NCI-H1417 treated with DMSO at 0.1 percent for 48 hours (cell line): ENCODE measurements at regions not wholly inside any gene's neighbourhood (a gene's known extent, or its start where the extent isn't known, plus 50 kb on each side); places are given as distances from the start of the nearest gene placed in this dataset.
A peak's percentile ranks its signal among the peaks of the same experiment; 100 is the strongest.

Experiments
- DNase-seq: peaks from one replicate; lab custom pipeline; 2025; lab: John Stamatoyannopoulos, UW

DNA sequence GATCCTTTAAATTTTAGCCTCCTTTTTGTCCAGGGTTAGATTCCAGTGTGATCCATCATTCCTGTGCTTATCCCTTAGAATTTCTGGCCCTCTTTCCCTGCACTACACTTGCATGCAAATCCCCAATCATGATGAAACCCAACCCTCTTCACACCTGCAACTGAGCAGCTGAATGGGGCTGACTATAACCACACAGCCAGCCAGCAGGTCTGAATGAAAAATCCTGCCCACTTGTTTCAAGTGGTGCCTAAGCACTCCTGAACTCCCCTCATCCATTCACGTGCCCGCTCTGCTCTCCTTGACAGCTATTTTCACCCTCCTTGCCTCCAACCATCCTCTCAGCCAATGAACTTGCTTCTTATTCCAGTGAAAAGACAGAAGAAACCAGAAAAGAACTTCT is 80.5 kb upstream of the AFF3 start:
- DNase-seq: no peak

DNA sequence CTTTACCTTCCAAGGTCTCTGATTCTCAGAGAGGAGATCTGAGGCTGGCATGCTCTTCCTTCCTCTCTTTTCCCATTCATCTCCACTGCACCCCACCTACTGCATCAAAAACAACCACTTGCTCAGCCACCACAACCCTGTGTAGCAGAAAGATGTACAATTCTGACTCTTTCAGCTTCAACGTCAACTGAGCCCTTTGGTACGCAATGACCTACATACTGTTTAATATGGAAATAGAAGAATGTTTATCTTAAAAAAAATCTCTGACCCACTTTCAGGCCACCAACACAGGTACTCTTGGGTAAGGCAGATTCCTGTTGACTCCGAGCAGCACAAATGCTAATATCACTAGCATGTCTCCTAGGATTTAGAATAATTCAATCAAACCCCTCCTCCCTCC is 76.2 kb upstream of the AFF3 start:
- no peak for DNase-seq

DNA sequence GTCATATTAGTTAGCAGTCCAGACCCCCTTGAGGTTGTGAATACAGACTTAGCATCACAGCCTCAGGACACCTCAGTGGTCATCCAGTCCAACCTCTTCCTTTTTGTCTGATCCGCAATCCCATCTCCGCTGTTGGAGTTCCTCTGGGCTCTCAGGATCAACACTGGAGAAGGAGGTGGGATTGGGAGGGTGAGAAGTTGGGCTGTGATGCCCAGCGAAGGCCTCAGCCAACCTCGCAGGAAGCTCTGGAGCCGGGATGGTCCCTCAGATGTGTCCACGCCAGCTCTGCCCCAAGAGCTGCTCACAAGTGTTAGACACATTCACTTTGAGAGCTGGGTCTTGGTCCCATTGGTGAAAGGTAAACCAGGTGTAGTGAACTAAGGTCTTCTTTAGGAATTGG is 74.9 kb upstream of the AFF3 start:
- no peak for DNase-seq

DNA sequence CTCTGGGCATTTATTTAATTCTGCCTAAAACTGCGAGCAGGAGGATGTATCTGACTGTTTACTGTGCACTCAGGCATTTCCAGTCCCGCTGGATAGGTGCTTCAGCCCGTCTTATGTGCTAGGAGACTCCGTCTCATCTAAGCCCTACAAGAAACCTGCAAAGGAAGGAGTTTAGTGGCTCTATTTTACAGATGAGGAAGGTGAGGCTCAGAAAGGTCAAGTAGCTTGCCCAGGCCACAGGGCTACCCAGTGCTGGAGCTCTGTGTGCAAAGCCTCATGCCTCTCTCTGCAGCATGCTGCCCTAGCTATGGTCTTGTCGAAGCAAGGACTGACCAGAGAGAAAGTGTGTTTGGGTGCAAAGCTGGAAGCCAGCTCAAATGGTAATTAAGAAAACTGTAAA is 73.6 kb upstream of the AFF3 start:
- DNase-seq: no peak

DNA sequence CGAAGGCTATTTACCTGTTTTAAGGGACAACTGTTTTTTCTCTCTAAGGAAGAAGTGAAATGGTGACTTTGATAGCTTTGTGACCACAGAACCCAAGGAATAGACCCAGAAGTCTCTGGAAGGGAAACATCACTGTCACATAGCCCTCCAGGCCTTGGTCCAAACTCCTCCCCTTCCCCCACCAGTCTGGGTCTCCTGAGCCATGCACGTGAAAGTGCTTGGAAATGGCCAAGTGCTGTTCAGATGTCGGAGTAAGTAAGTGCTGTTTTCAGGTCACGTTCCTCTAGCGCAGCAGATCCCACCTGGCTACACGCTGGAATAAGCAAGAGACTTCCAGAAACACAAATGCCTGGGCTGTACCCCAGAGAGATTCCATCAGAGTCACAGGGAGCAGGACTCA is 73.0 kb upstream of the AFF3 start:
- no peak for DNase-seq

DNA sequence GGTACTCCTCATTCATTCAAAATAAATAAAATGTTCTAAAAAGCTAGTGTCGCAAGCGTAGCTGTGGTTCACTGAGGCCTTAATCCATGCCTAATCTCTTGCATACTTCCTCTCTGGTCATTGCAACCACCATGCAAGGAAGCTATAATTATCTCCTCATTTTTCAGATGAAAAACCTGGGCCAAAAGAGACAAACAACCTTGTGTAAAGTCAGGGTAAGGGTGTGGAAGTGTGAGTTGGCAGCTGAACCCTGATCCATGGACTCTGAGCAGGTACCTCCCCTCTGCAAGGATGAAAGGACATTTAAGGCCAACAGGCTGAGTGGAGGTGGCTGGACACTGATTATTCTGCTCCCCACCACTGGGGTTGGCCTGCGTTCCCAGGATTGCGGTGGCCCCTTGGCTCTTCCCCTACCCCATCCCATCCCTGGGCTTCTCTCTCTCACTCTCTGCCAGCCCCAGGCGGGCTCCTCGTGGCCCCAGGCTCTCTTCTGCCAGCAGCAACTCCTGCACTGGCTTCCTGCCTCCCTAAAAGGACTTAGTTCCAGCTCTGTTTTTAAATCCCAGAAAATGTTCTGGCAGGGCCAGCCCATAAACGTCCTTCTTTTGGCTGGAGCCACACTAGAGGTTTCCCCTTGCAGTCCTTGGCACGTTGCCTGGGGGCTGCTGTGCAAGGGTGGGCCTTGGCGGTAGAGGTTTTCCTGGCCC is 72.0 kb upstream of the AFF3 start:
- DNase-seq: no peak

DNA sequence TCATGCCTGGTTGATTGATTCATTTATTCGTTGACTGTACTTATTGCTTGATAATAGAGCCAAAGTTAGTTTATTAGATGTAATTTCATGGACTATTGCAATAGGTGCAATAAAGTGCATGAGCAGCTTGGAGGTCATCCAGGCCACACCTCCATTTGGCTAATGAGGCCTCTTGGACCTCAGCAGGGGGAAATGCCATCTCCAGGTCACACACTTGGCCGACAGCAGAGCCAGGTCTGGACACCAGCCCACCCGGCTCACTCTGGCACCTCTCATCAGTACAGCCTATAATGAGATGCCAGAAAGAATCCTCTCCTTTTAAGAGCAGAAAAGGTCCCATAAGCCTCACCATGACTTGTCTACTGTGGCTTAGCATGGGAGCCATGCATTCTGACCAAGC is 71.2 kb upstream of the AFF3 start:
- DNase-seq: no peak

DNA sequence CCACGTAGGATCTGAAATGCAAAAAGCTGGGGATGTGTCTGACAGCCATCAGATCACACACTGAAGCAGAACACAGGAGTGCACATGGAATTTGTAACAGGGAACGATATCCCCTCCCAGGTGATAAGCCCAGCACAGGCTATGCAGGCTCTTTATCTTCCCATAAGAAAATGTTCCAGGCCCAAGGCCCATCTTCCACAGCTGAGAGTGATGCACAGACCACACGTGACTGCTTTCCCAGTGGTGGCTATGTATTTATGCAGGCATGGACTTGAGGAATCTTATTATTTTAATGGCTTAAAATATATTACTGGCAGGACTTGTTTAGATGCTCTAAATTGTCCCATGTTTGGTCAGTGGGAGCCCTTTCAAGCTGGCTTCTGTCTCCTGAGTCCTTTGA is 70.5 kb upstream of the AFF3 start:
- no peak for DNase-seq

DNA sequence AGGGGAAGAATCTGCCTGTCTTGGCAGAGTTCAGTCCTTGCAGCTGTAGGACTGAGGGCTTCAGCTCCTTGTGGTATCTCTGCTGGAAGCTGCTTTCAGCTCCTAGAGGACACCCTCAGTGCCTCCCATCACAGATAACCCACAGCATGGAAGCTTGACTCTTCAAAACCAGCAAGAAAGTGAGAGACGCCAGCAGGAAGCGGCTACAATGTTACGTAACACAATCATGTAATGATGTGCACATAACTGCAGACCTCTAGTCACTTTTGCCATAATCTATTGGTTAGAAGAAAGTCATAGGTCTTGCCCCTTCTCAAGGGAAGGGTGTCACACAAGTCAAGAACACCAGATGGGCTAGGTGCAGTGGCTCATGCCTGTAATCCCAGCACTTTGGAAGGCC is 69.1 kb upstream of the AFF3 start:
- DNase-seq: no peak

DNA sequence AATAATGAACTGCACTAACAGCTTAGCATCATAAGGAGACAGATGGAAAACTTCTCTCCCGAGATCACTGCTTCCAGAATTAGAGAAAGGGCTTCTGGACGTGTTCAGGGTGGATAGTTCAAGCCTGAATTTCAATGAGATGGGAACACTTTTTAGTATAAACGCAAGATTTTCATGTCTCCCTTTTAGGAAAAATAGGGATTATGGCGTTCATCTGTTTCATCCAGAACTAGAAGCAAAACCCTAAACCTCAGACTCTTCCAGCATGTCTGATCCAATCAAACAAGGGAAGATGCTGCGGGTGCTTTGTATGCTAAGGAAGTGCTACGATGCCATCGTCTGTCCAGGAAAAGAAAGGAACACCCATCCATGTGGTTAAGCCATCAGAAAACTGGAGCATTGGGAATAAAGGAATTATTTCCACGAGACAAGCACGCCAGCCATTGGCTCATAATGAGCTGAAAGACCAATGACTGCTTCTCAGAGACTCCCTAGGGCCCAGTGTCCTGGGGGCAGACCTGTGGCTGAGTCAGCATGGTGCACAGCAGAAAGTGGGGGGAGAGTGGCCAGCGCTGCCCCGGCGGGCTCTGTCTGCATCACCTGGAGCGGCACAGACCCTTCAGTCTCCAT is 65.9 kb upstream of the AFF3 start:
- DNase-seq: no peak

DNA sequence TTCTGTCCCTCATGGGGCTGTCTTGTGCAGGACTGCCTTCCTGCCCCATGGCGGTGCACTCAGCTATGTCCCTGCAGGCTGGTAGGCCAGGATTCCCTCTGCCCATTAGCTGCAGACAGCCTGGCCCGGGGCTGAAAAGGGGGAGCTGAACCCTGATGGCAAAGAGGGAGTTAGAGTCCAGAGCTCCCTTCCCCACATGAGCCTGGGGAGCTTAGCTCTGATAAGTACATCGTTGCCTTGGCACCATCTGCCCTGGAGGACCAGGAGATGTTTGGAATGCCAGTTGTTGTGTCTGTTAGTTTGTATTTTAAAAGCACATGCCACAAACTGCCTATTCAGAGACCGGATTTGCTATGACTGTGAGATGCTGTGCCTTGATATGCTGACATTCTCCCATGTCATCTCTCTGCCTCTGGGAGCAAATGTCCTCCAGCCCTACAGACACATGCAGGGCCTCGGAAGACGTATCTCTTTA is 65.1 kb upstream of the AFF3 start:
- DNase-seq: no peak

DNA sequence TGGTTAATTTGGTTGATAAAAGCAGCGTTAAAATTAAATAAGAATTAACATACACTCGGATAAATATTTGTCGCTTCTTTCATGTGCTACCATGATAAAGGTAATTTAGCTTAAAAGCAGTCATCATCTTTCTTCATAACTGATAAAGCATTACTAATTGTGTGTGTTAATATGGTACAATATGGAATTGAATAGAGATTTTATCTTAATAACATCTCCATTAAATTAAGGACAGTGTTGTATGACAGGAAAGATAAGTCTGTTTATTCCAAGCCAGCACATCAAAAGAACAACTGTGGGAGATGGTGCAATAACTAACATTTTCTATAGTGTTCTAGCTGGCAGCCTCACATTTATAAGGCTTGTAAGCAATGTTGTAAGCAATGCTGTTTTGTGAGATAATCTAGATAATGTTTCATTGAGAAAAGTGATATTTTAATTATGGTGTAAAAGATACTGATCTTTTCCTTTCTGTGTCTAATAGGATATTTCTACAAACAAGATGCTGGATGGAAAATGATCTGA is 64.4 kb upstream of the AFF3 start:
- no peak for DNase-seq

DNA sequence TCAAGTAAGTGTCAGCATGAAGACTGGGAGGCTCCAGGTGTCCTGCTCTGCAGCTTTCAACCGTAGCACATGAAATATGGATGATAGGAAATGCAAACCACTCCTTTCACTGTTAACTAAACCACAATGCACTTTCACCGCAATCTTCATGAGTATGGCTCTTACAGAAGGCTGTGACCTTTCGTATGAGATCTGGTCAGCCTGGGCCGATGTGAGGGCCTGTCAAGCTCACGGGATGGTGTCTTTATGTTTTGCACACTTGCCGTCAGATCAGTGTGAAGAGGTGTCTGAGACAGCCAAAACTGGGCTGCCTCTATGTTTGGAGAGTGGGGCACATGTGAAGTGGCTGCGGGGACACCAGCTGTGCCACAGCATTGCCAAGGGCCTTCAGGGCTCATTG is 62.8 kb upstream of the AFF3 start:
- no peak for DNase-seq

DNA sequence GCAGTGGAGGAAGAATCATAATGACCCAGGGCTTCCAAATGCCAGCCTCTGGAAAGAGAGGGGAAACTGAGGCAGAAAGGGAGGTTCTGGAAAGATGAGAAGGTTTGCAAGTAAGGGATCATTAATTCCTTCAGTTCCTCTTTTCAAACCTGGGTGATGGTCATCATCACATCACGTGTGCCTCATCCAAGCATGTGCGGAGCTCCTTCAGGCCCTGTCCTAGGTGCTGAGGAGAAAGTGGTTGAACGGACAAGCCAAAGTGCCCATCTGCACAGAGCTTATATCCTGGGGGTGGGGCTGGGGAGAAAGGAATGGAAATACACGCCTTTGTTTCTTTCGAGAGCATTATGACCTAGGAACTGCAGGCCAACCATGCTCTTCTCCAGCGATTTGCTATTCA is 60.2 kb upstream of the AFF3 start:
- no peak for DNase-seq

DNA sequence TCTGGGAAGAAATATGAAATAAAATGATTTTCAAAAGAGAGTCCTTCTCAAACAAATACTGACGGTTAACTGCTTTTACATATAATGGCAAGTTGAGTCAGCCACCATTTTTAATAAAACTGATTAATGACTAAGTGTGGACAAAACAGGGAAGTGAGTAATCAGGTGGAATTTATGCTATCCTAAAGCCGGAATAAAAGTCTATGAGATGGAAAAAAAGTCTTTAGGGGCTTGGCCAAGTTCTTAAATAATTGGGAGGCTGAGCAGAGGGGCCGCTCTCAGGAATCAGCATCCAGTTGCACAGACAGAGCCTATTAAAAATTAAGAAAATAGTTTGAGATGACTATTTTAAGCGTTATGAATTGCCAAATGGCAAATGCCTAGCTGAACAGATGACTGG is 58.6 kb upstream of the AFF3 start:
- no peak for DNase-seq

DNA sequence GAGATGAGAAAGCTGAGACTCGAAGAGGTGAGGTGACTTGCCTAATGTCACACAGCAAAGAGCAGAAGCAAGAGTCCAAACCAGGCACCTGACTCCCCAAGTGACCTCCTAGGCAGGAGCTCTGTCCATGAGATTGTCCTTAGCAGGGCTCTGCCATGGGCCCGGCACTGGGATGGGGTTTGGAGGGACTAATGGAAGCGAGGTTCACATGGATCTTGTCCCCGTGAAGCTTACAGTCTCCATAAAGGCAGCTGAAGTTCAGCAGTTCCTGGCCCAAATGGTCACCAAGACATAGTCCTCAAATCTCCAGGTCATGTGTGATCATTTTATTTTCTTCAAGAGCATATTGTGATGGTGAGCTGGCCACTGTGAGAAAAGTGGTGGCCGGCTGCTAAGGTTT is 57.0 kb upstream of the AFF3 start:
- DNase-seq: no peak

DNA sequence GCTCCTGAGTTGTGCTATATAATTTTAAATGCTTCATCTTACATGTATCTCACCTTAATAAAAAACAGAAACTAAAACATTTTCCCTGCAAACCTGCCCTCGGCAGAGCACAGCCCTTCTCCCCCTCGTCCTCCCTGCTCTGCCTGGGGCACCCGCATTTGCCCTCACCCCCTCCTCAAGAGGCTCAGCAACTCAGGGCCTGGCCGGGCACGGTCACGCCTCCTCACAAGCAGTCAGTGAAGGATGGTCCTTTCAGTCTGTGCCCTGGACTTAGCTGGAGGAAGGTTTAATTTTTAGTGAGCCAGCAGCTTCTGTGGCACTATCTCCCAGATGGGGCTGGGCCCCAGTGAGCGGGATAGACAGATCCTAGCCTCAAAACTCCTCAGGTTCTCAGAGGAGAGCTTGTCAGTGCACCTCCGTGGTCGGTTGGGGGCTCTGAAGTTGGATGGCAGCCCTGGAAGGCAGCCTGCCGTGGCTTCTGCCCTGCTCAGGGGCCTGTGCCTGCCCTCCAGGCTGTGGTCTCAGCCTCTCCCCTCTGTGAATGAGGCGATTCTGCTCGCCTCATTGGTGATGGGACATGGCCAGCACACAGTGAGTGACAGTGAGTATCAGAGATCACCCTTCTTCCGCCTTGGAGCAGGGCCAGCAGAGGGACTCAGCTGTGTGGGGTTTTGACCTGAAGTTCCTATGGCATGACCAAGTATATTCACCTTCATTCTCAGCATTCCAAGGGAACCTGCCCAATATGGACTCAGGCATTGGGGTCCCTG is 56.3 kb upstream of the AFF3 start:
- DNase-seq: no peak

DNA sequence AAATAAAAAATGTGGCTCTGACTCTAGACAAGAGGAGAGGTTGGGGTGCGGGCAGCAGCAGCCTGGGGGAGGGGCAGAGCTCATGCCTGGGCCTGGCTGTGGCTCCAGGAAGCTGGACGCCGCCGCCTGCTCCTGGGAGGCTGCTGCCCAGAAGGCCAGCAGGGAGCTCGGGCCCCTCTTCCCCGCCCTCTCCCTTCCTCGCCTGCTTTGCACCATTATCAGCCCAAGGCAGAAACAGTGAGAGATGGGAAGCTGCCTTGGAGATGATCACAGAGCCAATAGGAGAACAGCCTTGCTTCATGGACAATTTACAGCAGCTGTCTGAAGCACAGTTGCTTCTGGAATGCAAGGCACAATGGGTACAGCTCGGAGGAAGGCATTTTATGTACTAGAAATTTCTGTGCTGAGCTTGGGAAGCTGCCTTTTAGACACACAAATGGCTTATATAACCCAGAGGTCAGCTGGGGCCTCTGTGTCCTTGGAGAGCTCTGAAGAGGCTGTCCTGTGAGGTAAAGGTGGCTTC is 55.3 kb upstream of the AFF3 start:
- DNase-seq: peak; percentile 18

DNA sequence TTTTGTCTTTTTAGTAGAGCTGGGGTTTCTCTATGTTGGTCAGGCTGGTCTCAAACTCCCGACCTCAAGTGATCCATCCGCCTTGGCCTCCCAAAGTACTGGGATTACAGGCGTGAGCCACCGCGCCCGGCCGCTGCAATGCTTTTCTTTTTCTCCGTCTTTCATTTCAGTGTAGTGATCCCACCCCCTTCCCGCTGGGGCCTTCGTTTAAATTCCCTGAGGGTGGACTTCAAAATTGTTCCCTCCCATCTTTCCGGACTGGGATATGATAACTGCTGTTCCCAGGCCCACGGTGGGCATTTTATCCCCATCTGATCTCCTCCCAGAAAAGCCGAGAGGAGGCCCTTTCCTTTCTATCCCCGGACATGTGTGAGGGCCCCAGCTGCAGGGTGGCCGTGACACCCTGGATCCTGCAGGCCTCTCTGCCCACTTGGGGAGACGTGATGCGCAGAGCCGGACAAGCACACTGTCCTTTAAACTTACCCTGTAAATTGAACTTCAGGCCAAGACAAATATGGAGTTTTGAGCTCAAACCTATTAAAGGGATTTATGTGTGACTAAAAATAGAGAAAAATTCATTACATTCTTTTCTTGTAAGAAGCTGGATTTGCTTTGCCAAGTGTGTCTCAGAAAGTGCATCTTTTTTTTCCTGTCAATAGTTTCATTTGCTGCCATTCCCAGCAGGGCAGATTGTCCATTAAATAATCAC is 54.5 kb upstream of the AFF3 start:
- DNase-seq: no peak

DNA sequence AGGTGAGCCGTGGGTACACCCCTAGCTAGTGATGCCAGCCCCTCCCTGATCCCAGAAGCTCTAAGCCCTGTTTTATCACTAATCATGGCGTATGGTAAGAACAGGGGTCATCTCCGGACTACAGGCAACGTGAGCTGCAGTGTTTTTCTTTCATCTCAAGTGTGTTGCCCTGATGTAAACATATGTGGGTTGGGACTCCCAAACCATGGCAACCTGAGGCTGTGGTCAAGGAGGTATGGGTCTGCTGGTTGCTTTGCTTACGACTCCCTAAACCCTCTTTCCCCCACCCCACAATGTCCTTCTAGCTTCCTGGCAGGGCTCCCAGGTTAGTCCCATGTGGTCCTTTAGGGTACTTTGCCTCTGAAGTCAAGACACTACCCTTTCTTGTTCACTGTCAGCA is 53.6 kb upstream of the AFF3 start:
- DNase-seq: no peak

DNA sequence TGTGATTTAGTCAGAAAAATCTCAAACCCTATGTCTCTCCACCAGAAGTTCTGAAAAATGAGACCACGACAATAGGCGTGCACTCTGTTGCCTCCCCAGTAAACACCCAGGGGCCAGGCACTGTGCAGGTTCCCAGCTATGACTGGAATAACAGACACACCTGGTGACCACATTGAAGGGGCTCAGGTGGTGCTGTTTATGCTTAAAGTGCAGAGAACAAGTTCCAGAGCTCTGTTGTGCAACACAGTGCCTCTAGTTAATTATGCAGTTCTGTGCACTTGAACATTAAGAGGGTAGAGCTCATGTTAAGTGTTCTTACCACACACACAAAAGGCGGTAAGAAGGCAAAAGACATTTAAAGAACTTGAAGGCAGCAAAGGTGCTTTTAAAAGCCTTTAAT is 52.6 kb upstream of the AFF3 start:
- DNase-seq: no peak

DNA sequence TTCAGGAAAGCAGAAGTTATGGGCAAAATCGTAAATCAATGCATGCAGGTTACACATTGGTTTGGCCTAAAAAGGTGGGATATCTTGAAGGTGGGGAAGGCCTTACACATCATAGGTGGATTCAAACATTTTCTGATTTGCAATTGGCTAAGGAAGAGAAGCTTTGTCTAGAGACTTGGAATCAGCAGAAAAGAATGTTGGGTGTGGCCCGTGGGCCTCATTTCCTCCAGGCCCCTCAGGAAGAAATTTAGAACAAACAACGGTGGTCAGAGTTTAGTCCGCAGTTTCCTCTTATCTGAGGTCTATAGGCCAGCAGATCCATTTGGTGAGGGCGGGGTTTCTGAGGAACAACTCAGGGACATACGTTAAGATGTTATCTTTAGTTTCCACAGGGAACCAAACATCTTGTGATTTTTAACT is 50.9 kb upstream of the AFF3 start:
- no peak for DNase-seq
